ENCODE measurements at regions not wholly inside any gene's neighbourhood (a gene's known extent, or its start where the extent isn't known, plus 50 kb on each side); places are given as distances from the start of the nearest gene placed in this dataset.

DNA sequence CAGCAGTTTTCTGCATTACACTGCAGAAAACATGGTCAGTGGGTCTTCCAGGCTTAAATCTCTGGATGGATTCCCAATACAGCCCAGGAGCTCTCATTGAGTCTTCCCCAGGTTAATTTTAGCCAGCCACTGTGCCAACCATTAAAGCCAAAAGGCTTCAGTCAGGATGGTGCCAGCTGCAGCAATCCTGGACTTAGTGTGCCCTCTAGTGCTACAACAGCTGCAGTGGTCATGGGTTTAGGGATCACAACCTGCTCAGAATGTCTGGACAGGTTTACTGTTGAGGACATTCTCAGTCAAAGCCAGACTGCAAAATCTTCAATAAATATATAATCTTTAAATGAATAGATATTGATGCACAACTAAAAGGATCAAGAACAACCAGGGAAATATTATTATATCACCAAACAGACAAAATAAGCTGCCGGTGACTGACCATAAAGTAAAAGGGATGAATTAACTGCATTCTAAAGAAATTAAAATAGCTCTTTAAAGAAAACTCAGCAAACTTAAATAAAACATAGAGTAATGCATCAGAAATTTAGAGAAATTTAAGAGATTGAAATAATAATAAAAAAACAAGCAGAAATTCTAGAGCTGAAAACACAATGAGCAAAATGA lies 639.9 kb downstream of the SPOCK3 start:
- no peak overlapping the region for H3K4me3 Mint-ChIP-seq
- CTCF ChIA-PET: interaction anchor here (0.8 kb wide), 1 partner anchor 32 kb away, joined by 3 read pairs; no protein-coding TSS in a partner anchor
- H3K27ac Mint-ChIP-seq: no peak overlapping the region

DNA sequence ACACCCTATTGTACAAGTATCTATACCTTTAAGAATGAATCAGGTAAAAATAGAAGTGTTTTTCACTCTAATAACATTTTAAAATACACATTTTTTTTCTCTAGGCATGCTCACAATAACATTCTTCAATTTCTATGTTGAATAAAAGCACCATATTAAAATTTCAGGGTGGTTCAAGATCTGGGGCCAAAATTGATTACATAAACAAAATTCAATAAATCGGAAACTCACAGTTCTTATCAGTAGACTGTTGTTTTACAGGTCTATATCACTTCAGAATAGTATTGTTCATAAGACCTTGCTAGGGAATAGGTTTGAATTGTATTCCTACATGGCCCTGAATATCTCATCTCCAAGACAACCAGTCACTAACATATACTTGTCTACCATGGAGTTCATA lies 634.0 kb downstream of the SPOCK3 start:
- Mint-ChIP-seq H3K4me1 (no peaks in the 10 kb centered on the region), H3K36me3 (ENCODE audit: low read depth) (no peaks in the 10 kb centered on the region), H3K9me3 (peaks cover 16% of the 10 kb centered on the region), H3K27me3 (no peaks in the 10 kb centered on the region), H3K4me3 (no peak overlapping the region), H3K27ac (no peak overlapping the region)
- DNase-seq: no peak
- CTCF ChIA-PET: no interaction called here
- POLR2A ChIA-PET: no interaction called here

More for the DNA sequence above, 639.9 kb downstream of the SPOCK3 start:
- Mint-ChIP-seq H3K4me1 (no peaks in the 10 kb centered on the region), H3K9me3 (peaks cover 5% of the 10 kb centered on the region), H3K27me3 (no peaks in the 10 kb centered on the region), H3K36me3 (ENCODE audit: low read depth) (no peaks in the 10 kb centered on the region)
- POLR2A ChIA-PET: no interaction called here
- no peak for DNase-seq

DNA sequence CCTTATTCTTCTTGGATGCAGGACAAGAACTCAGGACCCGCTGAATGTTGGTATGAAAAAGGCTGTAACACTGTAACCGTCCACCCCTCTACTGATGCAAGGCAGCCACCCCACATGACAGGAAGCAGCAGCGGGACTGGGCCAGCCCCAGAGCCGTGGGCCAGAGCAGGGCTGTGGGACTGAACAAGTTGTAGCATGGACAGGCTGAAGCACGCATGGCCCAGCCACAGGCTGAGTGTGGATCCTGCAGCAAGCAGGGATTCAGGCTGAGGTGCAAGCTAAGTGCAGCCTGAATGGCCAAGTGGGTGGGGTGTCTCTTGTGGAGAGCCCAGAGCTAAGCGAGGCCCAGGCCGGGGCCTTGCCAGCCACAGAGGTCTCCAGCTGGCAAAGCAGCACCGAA lies 632.2 kb downstream of the SPOCK3 start:
- Mint-ChIP-seq H3K9me3 (peaks cover 20% of the 10 kb centered on the region), H3K27me3 (no peaks in the 10 kb centered on the region), H3K4me1 (no peaks in the 10 kb centered on the region), H3K27ac (no peak overlapping the region), H3K4me3 (no peak overlapping the region), H3K36me3 (ENCODE audit: low read depth) (no peaks in the 10 kb centered on the region)
- ChIA-PET POLR2A (no interaction called here), CTCF (no interaction called here)
- DNase-seq: no peak

DNA sequence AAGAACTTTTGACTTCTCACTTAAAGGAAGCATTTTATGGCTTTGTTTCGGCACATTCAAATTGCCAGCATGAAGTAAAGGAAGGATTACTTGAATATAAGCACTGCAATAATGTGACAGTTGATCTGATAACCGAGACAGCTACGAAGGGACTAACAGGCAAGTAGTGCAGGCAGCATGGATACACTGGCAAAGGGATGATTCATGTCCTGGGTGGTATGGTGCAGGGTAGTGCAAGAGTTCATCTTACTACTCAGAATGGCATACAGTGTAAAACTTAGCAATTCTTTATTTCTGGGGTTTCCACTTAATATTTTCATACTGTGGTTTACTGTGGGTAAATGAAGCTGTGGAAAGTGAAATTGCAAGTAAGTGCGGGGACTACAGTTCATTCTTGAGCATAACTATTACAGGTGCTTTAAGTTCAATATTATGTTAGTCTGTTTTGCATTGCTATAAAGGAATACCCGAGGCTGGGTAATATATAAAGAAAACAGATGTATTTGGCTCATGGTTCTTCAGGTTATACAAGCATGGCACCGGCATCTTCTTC lies 611.8 kb downstream of the SPOCK3 start:
- Mint-ChIP-seq H3K4me1 (no peaks in the 10 kb centered on the region), H3K4me3 (no peak overlapping the region), H3K9me3 (no peaks in the 10 kb centered on the region), H3K27me3 (no peaks in the 10 kb centered on the region), H3K27ac (no peak overlapping the region), H3K36me3 (ENCODE audit: low read depth) (no peaks in the 10 kb centered on the region)
- ChIA-PET CTCF (no interaction called here), POLR2A (no interaction called here)
- no peak for DNase-seq

DNA sequence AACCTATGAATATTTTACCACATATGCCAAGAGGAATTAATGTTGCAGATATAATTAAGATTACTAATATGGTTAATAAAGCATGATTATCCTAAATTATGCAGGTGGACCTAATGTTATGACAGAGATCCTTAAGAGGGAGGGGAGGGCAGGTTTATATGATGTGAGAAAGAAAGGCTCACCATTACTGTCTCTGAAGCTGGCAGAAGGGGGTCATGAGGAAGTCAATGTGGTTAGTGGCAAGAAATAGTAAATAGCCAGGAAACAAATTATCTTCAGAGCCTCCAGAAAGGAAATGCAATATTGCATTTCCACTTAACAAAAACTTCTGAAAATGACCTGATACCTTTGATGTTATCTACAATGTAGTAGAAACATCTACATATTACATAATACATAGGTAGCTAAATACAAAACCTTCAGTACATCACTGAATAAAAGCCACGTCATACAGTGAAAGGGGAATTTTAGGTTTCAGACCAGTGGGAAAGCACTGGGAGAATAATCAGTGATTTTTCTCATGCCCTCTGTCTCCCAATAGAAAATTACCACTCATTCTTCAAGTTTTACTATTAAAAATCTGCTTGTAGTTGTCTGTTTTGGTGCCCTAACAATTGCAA lies 609.2 kb downstream of the SPOCK3 start:
- DNase-seq: no peak
- ChIA-PET CTCF (no interaction called here), POLR2A (no interaction called here)
- Mint-ChIP-seq H3K27me3 (no peaks in the 10 kb centered on the region), H3K36me3 (ENCODE audit: low read depth) (no peaks in the 10 kb centered on the region), H3K4me3 (no peak overlapping the region), H3K27ac (no peak overlapping the region), H3K4me1 (no peaks in the 10 kb centered on the region), H3K9me3 (peaks cover 6% of the 10 kb centered on the region)

DNA sequence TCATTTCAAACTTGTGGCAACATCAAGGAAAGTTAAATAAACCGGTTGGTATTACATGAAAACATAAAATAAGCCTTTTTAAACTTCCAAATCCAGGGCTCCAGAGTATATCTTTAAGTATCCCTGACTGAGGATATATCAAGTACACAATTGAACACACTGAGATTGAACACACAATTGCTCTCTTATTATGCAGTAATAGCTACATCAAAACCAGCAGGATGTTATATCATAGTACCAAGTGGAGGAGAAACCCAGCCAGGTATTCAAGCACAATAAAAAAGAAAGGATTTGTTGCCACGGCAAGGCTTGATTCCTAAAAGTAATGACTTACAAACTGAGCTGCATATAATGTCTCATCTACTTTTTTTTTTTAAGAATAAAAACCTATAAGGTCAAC lies 605.8 kb downstream of the SPOCK3 start:
- POLR2A ChIA-PET: no interaction called here
- DNase-seq: no peak
- no peak overlapping the region for H3K4me3 Mint-ChIP-seq
- H3K36me3 Mint-ChIP-seq (ENCODE audit: low read depth): no peaks in the 10 kb centered on the region
- no peaks in the 10 kb centered on the region for H3K27me3 Mint-ChIP-seq
- H3K27ac Mint-ChIP-seq: no peak overlapping the region
- H3K9me3 Mint-ChIP-seq: peaks cover 7% of the 10 kb centered on the region
- CTCF ChIA-PET: no interaction called here
- no peaks in the 10 kb centered on the region for H3K4me1 Mint-ChIP-seq

DNA sequence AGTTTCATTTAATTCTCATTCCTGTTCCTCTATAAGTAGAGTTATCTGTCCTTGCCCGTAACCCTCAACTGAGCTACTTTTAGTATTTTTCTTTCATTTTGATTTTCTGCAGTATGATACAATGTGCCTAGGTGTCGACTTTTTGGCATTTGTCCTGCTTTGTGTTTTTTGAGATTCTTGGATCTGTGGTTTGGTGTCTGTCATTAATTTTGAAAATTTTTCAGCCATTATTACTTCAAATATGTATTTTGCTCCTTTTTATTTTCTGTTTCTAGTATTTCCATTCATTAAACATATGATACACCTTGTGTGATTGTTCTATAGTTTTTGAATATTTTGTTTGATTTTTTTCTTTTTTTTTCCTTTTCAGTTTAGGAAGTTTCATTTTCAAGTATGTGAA lies 598.9 kb downstream of the SPOCK3 start:
- Mint-ChIP-seq H3K9me3 (peaks cover 22% of the 10 kb centered on the region), H3K4me3 (no peak overlapping the region), H3K4me1 (no peaks in the 10 kb centered on the region), H3K27ac (no peak overlapping the region), H3K27me3 (no peaks in the 10 kb centered on the region), H3K36me3 (ENCODE audit: low read depth) (no peaks in the 10 kb centered on the region)
- ChIA-PET POLR2A (no interaction called here), CTCF (no interaction called here)
- DNase-seq: no peak

DNA sequence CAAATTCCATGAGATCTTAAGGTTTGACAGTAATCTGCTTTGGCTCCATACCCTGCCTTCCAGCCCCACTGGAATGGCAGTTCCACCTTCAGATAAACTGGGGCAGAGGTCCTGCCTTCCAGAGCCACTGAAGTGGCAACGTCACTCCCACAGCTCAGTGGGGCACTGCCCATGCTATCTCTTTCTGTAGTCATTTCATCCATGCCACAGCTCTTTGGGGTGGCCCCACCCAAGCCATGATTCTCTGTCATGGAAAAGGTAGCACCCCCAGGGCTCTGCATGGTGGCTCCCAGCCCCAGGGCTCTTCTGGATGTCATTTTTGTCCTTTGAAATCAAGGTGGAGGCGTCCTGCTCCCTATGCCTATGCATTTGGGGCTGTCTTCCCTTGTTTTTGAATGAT lies 596.5 kb downstream of the SPOCK3 start:
- H3K27ac Mint-ChIP-seq: no peak overlapping the region
- ChIA-PET CTCF (no interaction called here), POLR2A (no interaction called here)
- H3K4me1 Mint-ChIP-seq: no peaks in the 10 kb centered on the region
- no peaks in the 10 kb centered on the region for H3K27me3 Mint-ChIP-seq
- H3K9me3 Mint-ChIP-seq: peaks cover 22% of the 10 kb centered on the region
- no peaks in the 10 kb centered on the region for H3K36me3 Mint-ChIP-seq (ENCODE audit: low read depth)
- H3K4me3 Mint-ChIP-seq: no peak overlapping the region
- DNase-seq: no peak

DNA sequence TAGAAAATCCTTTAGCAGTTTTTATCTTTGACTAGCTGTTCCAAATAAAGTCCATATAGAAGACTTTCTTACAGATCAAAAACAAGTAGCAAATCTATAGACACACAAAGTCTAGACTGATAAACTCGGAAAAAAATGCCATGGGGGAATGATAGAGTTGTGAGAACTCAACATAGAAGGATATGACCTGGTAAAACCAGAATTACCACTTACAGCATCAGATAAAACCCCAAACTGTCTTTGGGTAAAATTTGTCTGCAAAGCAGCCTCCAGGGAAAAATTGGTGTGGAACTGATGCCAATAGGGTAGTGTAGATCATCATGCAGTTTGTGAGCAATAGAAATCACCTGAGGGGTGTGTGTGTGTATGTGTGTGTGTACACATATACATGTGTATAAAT lies 579.1 kb downstream of the SPOCK3 start:
- POLR2A ChIA-PET: no interaction called here
- Mint-ChIP-seq H3K36me3 (ENCODE audit: low read depth) (no peaks in the 10 kb centered on the region), H3K4me3 (no peak overlapping the region)

DNA sequence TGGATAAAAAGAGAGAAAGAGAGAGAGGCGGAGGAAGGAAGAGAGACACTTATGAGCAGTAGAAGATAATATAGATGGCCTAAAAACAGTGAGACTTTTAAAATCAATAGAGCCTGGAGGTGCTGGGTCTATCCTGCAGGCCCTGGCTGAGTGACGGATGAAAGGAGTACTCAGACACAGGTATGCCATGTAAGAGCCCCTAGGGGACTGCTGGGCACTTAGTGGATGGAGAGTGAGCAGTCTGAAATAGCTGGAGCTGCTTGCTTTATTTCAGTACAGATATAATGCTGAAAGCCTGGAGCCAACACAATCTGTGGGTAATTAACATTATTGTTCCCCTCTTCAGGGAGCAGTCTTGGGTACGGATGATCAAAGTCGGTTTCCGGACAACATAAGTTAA lies 578.6 kb downstream of the SPOCK3 start:
- POLR2A ChIA-PET: no interaction called here
- DNase-seq: no peak
- Mint-ChIP-seq H3K36me3 (ENCODE audit: low read depth) (no peaks in the 10 kb centered on the region), H3K27me3 (no peaks in the 10 kb centered on the region), H3K4me1 (no peaks in the 10 kb centered on the region), H3K4me3 (no peak overlapping the region), H3K27ac (no peak overlapping the region), H3K9me3 (no peaks in the 10 kb centered on the region)
- CTCF ChIA-PET: no interaction called here

More for the DNA sequence above, 579.1 kb downstream of the SPOCK3 start:
- no peak for DNase-seq
- H3K27ac Mint-ChIP-seq: no peak overlapping the region
- CTCF ChIA-PET: no interaction called here
- no peaks in the 10 kb centered on the region for H3K4me1 Mint-ChIP-seq
- no peaks in the 10 kb centered on the region for H3K9me3 Mint-ChIP-seq
- H3K27me3 Mint-ChIP-seq: no peaks in the 10 kb centered on the region

DNA sequence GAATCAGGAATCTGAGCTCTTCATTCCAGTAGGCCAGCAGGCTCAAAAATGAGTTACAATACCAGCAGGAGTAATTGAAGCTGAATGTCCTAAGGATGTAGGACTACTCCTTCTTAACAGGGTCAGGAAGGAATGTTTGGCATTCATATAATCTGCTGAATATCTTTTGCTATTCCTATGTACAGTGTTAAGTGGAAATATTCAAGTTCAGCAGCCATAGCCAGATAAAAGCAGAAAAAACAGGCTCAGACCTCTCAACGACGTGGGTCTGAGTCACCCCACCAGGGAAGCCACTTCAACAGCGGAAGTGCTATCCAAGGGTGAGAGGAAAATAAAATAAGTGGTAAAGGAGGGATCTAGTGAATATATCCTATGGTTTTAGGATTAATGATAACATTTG lies 577.0 kb downstream of the SPOCK3 start:
- H3K4me1 Mint-ChIP-seq: no peaks in the 10 kb centered on the region
- no peak overlapping the region for H3K4me3 Mint-ChIP-seq
- CTCF ChIA-PET: no interaction called here
- POLR2A ChIA-PET: no interaction called here
- H3K27me3 Mint-ChIP-seq: no peaks in the 10 kb centered on the region
- no peaks in the 10 kb centered on the region for H3K36me3 Mint-ChIP-seq (ENCODE audit: low read depth)
- DNase-seq: no peak
- H3K9me3 Mint-ChIP-seq: no peaks in the 10 kb centered on the region
- no peak overlapping the region for H3K27ac Mint-ChIP-seq

DNA sequence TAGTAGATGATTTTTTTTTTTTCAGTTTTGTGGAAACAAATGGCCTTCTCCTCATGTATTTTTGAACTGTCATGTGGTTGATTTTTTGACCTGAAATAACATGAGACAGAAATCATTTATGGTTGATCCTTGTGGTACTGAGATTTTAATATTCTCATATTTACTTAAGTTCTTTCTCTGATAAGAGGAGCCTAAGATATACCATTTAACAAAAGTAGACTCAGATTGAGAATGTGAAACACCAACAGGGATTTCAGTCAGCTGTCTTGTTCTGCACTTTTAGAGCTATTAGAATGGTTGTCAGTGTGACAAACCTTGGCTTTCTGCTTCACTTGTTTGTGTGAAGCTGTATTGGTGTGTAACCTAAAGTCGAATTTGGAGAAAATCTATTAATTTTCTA lies 575.7 kb downstream of the SPOCK3 start:
- H3K36me3 Mint-ChIP-seq (ENCODE audit: low read depth): no peaks in the 10 kb centered on the region

DNA sequence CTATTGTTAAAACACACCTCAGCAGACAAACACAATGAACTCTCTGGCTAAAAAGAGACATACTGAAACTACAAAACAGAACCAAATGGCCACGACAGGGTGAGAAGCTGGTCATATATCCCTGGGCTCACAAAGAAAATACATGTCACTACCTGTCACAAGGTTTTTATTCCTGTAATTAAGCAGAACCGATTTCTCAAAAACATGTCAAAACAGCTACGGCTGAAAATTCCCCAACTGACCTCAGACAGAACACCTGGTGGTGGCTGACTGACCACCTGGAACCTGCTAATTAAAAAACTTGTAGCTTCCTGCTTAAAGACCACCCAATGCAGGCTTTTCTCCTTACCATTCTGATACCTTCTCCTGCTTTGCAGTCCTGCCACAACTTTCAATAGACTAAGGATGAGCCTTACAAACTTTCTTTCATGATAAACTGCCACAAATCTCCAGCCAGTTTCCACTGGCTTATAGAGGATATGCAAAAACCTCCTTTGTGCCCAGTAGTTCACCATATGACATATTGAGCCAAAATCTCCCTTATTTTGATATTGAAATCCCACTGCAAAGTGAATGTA lies 571.9 kb downstream of the SPOCK3 start:
- CTCF ChIA-PET: no interaction called here
- no peak for DNase-seq
- H3K9me3 Mint-ChIP-seq: no peaks in the 10 kb centered on the region
- H3K4me3 Mint-ChIP-seq: no peak overlapping the region
- H3K36me3 Mint-ChIP-seq (ENCODE audit: low read depth): no peaks in the 10 kb centered on the region
- POLR2A ChIA-PET: no interaction called here
- no peaks in the 10 kb centered on the region for H3K4me1 Mint-ChIP-seq
- no peaks in the 10 kb centered on the region for H3K27me3 Mint-ChIP-seq
- H3K27ac Mint-ChIP-seq: no peak overlapping the region

More for the DNA sequence above, 575.7 kb downstream of the SPOCK3 start:
- no peaks in the 10 kb centered on the region for H3K27me3 Mint-ChIP-seq
- DNase-seq: no peak
- H3K9me3 Mint-ChIP-seq: no peaks in the 10 kb centered on the region
- H3K4me1 Mint-ChIP-seq: no peaks in the 10 kb centered on the region
- no peak overlapping the region for H3K4me3 Mint-ChIP-seq
- no peak overlapping the region for H3K27ac Mint-ChIP-seq
- POLR2A ChIA-PET: no interaction called here
- CTCF ChIA-PET: no interaction called here

DNA sequence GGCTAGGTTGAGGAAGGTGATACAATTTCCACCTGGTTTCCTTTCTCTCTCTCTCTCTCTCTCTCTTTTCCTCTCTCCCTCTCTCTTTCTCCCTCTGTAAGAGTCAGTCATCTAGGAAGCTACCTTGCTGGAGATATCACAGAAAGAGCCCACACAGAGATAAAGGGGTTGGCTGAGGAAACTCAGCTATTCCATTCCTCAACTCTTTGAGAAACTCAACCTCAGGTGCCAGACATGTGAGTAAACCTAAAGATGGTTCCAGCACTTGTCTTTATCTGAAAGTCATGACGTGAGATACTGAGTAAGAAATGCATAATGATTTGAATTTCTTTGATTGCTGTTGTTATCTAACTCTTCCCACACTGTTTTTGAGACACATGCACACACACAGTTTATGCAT lies 564.0 kb downstream of the SPOCK3 start:
- CTCF ChIA-PET: no interaction called here
- H3K4me3 Mint-ChIP-seq: no peak overlapping the region
- POLR2A ChIA-PET: no interaction called here
- no peak for DNase-seq
- H3K4me1 Mint-ChIP-seq: no peaks in the 10 kb centered on the region
- H3K27me3 Mint-ChIP-seq: no peaks in the 10 kb centered on the region
- H3K27ac Mint-ChIP-seq: no peak overlapping the region
- H3K36me3 Mint-ChIP-seq (ENCODE audit: low read depth): no peaks in the 10 kb centered on the region
- peaks cover 4% of the 10 kb centered on the region for H3K9me3 Mint-ChIP-seq

Data from activated CD4-positive, alpha-beta memory T cell treated with anti-CD3 and anti-CD28 coated beads, Interleukin-2, amount 10 ng/mL, durations not matched to agents 7 days and 5 days (primary cell).